Nephron progenitor cell (in vitro differentiated cells): ENCODE measurements at regions not wholly inside any gene's neighbourhood (a gene's known extent, or its start where the extent isn't known, plus 50 kb on each side); places are given as distances from the start of the nearest gene placed in this dataset.

Source experiments
- DNase-seq: peaks from one replicate; pipeline ENCODE4 v3.0.0; 2021
- H3K27ac Mint-ChIP-seq: 2 replicates; pipeline ENCODE4 v1.8.0; 2021; ENCODE audit warnings: mild to moderate bottlenecking, moderate library complexity, mixed read lengths
- H3K27me3 Mint-ChIP-seq: 2 replicates; pipeline ENCODE4 v1.8.0; 2021; ENCODE audit warnings: mild to moderate bottlenecking, low read depth, mixed read lengths; ENCODE audit not compliant: poor library complexity
- H3K36me3 Mint-ChIP-seq: 2 replicates; pipeline ENCODE4 v1.8.0; 2021; ENCODE audit warnings: low read depth, mixed read lengths
- H3K4me1 Mint-ChIP-seq: 2 replicates; pipeline ENCODE4 v1.8.0; 2021; ENCODE audit warnings: mixed read lengths
- H3K4me3 Mint-ChIP-seq: 2 replicates; pipeline ENCODE4 v1.8.0; 2021; ENCODE audit warnings: mild to moderate bottlenecking, moderate library complexity, mixed read lengths
- H3K9me3 Mint-ChIP-seq: 2 replicates; pipeline ENCODE4 v1.8.0; 2021; ENCODE audit warnings: mild to moderate bottlenecking, moderate library complexity, mixed read lengths
- CTCF ChIP-seq: fragments of 200-600 bp; sonication (generic); IDR thresholded peaks from 2 replicates; pipeline ENCODE4 v1.5.0; 2021; ENCODE audit warnings: antibody characterized with exemption

- Mint-ChIP-seq H3K27me3 (no peaks in the 10 kb centered on the region), H3K9me3 (no peaks in the 10 kb centered on the region), H3K36me3 (no peaks in the 10 kb centered on the region), H3K4me1 (no peaks in the 10 kb centered on the region), H3K27ac (no peak overlapping the region), H3K4me3 (no peak overlapping the region)
- no peak for DNase-seq
- no peak for TF ChIP-seq CTCF
Measured at GRCh38 chr7:110224643-110225042, 866.3 kb upstream of the LRRN3 start.

- TF ChIP-seq CTCF: no peak
- DNase-seq: no peak
- Mint-ChIP-seq H3K36me3 (no peaks in the 10 kb centered on the region), H3K9me3 (no peaks in the 10 kb centered on the region), H3K4me1 (no peaks in the 10 kb centered on the region), H3K27ac (no peak overlapping the region), H3K4me3 (no peak overlapping the region), H3K27me3 (peaks cover 6% of the 10 kb centered on the region)
Measured at GRCh38 chr7:110246118-110246517, 844.8 kb upstream of the LRRN3 start.

- no peak for DNase-seq
- Mint-ChIP-seq H3K27me3 (peaks cover 4% of the 10 kb centered on the region), H3K36me3 (no peaks in the 10 kb centered on the region), H3K9me3 (no peaks in the 10 kb centered on the region), H3K4me1 (peaks cover 7% of the 10 kb centered on the region), H3K27ac (no peak overlapping the region), H3K4me3 (no peak overlapping the region)
- no peak for TF ChIP-seq CTCF
Measured at GRCh38 chr7:110253093-110253492, 837.8 kb upstream of the LRRN3 start.

- no peaks in the 10 kb centered on the region for H3K27me3 Mint-ChIP-seq
- H3K4me1 Mint-ChIP-seq: no peaks in the 10 kb centered on the region
- DNase-seq: no peak
- no peaks in the 10 kb centered on the region for H3K36me3 Mint-ChIP-seq
- H3K4me3 Mint-ChIP-seq: no peak overlapping the region
- H3K9me3 Mint-ChIP-seq: no peaks in the 10 kb centered on the region
- TF ChIP-seq CTCF: no peak
- H3K27ac Mint-ChIP-seq: no peak overlapping the region
Measured at GRCh38 chr7:110257673-110258072, 833.3 kb upstream of the LRRN3 start.

- Mint-ChIP-seq H3K4me3 (no peak overlapping the region), H3K36me3 (no peaks in the 10 kb centered on the region), H3K27me3 (no peaks in the 10 kb centered on the region), H3K9me3 (no peaks in the 10 kb centered on the region), H3K4me1 (no peaks in the 10 kb centered on the region), H3K27ac (no peak overlapping the region)
- TF ChIP-seq CTCF: no peak
- DNase-seq: no peak
Measured at GRCh38 chr7:110262251-110262650, 828.7 kb upstream of the LRRN3 start.

- peaks cover 9% of the 10 kb centered on the region for H3K9me3 Mint-ChIP-seq
- H3K4me1 Mint-ChIP-seq: no peaks in the 10 kb centered on the region
- no peak for TF ChIP-seq CTCF
- no peak overlapping the region for H3K27ac Mint-ChIP-seq
- no peaks in the 10 kb centered on the region for H3K36me3 Mint-ChIP-seq
- no peak overlapping the region for H3K4me3 Mint-ChIP-seq
- H3K27me3 Mint-ChIP-seq: no peaks in the 10 kb centered on the region
- DNase-seq: no peak
Measured at GRCh38 chr7:110264288-110264687, 826.6 kb upstream of the LRRN3 start.
